ENCODE measurements at regions not wholly inside any gene's neighbourhood (a gene's known extent, or its start where the extent isn't known, plus 50 kb on each side); places are given as distances from the start of the nearest gene placed in this dataset.

- DNase-seq (ENCODE audit: extremely low read depth, low read depth, low spot score) = no peak
Measured at GRCh38 chr12:24561882-24562770, 386.8 kb downstream of the BCAT1 start.

GRCh38 chr12:24561411-24561871 is 387.5 kb downstream of the BCAT1 start:
- DNase-seq (ENCODE audit: extremely low read depth, low read depth, low spot score) = no peak

GRCh38 chr12:24560831-24561271 is 388.1 kb downstream of the BCAT1 start:
- DNase-seq (ENCODE audit: extremely low read depth, low read depth, low spot score) = no peak

- no peak for DNase-seq (ENCODE audit: extremely low read depth, low read depth, low spot score)
Measured at GRCh38 chr12:24560192-24560775, 388.6 kb downstream of the BCAT1 start.

GRCh38 chr12:24557738-24558137 is 391.2 kb downstream of the BCAT1 start:
- no peak for DNase-seq (ENCODE audit: extremely low read depth, low read depth, low spot score)

GRCh38 chr12:24555730-24556129 is 393.2 kb downstream of the BCAT1 start:
- no peak for DNase-seq (ENCODE audit: extremely low read depth, low read depth, low spot score)

- DNase-seq (ENCODE audit: extremely low read depth, low read depth, low spot score) = no peak
Measured at GRCh38 chr12:24554612-24555295, 394.1 kb downstream of the BCAT1 start.

- DNase-seq (ENCODE audit: extremely low read depth, low read depth, low spot score) = no peak
Measured at GRCh38 chr12:24553259-24553658, 395.6 kb downstream of the BCAT1 start.

GRCh38 chr12:24551163-24551786 is 397.6 kb downstream of the BCAT1 start:
- DNase-seq (ENCODE audit: extremely low read depth, low read depth, low spot score) = no peak

GRCh38 chr12:24550609-24551008 is 398.3 kb downstream of the BCAT1 start:
- DNase-seq (ENCODE audit: extremely low read depth, low read depth, low spot score) = no peak

GRCh38 chr12:24546661-24547060 is 402.2 kb downstream of the BCAT1 start:
- no peak for DNase-seq (ENCODE audit: extremely low read depth, low read depth, low spot score)

- DNase-seq (ENCODE audit: extremely low read depth, low read depth, low spot score) = no peak
Measured at GRCh38 chr12:24546084-24546483, 402.8 kb downstream of the BCAT1 start.

GRCh38 chr12:24544368-24544767 is 404.5 kb downstream of the BCAT1 start:
- DNase-seq (ENCODE audit: extremely low read depth, low read depth, low spot score) = no peak

- DNase-seq (ENCODE audit: extremely low read depth, low read depth, low spot score) = no peak
Measured at GRCh38 chr12:24541193-24541871, 407.6 kb downstream of the BCAT1 start.

- DNase-seq (ENCODE audit: extremely low read depth, low read depth, low spot score) = no peak
Measured at GRCh38 chr12:24539646-24540045, 409.3 kb downstream of the BCAT1 start.

GRCh38 chr12:24537083-24537860 is 411.6 kb downstream of the BCAT1 start:
- DNase-seq (ENCODE audit: extremely low read depth, low read depth, low spot score) = no peak

- no peak for DNase-seq (ENCODE audit: extremely low read depth, low read depth, low spot score)
Measured at GRCh38 chr12:24535334-24536069, 413.4 kb downstream of the BCAT1 start.

- DNase-seq (ENCODE audit: extremely low read depth, low read depth, low spot score) = no peak
Measured at GRCh38 chr12:24534622-24535021, 414.3 kb downstream of the BCAT1 start.

- DNase-seq (ENCODE audit: extremely low read depth, low read depth, low spot score) = no peak
Measured at GRCh38 chr12:24533716-24534352, 415.1 kb downstream of the BCAT1 start.

Measured in glomerular endothelial cell (primary cell).